GM12878 (cell line): ENCODE measurements at regions not wholly inside any gene's neighbourhood (a gene's known extent, or its start where the extent isn't known, plus 50 kb on each side); places are given as distances from the start of the nearest gene placed in this dataset.

Experiments used
- ATAC-seq: fragments of 200-7000 bp; cut with Tn5 transposase; 3 replicates; pipeline ENCODE4 v1.9.1; 2020; ENCODE audit warnings: mild to moderate bottlenecking, moderate library complexity
- BruUV-seq: library from RNA; stranded (reverse); fragments of 400-500 nt; replicated peaks from 2 replicates; lab custom pipeline; 2021; lab: Mats Ljungman, UMichigan
- CTCF ChIA-PET: fragments of 300-600 bp; sonication (Branson Sonifier 250); formaldehyde crosslinking; extraction: SDS; loops from one replicate; lab custom pipeline; 2021; ENCODE audit warnings: inconsistent platforms; lab: Yijun Ruan, JAX
- POLR2A ChIA-PET: fragments of 350-600 bp; formaldehyde crosslinking; extraction: SDS; loops from one replicate; lab custom pipeline; 2021; ENCODE audit warnings: inconsistent platforms; lab: Charles Lee
- RAD21 ChIA-PET: fragments of 300-600 bp; sonication (Branson Sonifier 250); formaldehyde crosslinking; loops from one replicate; lab custom pipeline; 2023; ENCODE audit warnings: antibody characterized with exemption; ENCODE audit not compliant: unreplicated experiment; lab: Charles Lee
- SMC1A ChIA-PET: fragments of 300-600 bp; sonication (Branson Sonifier 250); formaldehyde crosslinking; loops from one replicate; lab custom pipeline; 2023; ENCODE audit not compliant: unreplicated experiment, uncharacterized antibody; lab: Charles Lee
- DNase-seq: peaks from one replicate; pipeline ENCODE4 v3.0.0-alpha.2; 2011; ENCODE audit warnings: low read depth, low spot score
- FAIRE-seq: peaks from 3 replicates; lab custom pipeline; 2011; peaks lifted over from hg19 to GRCh38; lab: Jason Lieb, UNC
- H2AFZ ChIP-seq: 2 replicates; pipeline ENCODE4 v1.6.0; 2011; ENCODE audit warnings: low read depth, low read length, control low read depth; ENCODE audit not compliant: control insufficient read depth
- H3K27ac ChIP-seq: 2 replicates; pipeline ENCODE4 v1.5.1; 2011; ENCODE audit warnings: control low read depth; ENCODE audit not compliant: control insufficient read depth, insufficient read depth
- H3K27me3 ChIP-seq, 2 experiments: replicated peaks in 1 of 2; 2 replicates each; pipeline versions ENCODE4 v1.6.0 to v1.6.1; 2011; ENCODE audit warnings: low read length in 1 of 2; ENCODE audit not compliant: control insufficient read depth in 2 of 2, insufficient read depth in 2 of 2
- H3K36me3 ChIP-seq, 2 experiments: 2 replicates each; pipeline ENCODE4 v1.5.1; 2011; ENCODE audit warnings: low read length in 1 of 2; ENCODE audit not compliant: control insufficient read depth in 2 of 2, insufficient read depth in 2 of 2
- H3K4me1 ChIP-seq: 2 replicates; pipeline ENCODE4 v1.6.1; 2011; ENCODE audit warnings: mild to moderate bottlenecking, low read length, moderate library complexity, mixed read lengths; ENCODE audit not compliant: control insufficient read depth, insufficient read depth
- H3K4me2 ChIP-seq: 2 replicates; pipeline ENCODE4 v1.6.0; 2011; ENCODE audit warnings: control low read depth; ENCODE audit not compliant: control insufficient read depth, insufficient read depth
- H3K4me3 ChIP-seq: fragments of 200-600 bp; sonication (generic); 2 replicates; pipeline ENCODE4 v1.5.1; 2016
- H3K79me2 ChIP-seq: 2 replicates; pipeline ENCODE4 v1.6.0; 2011; ENCODE audit warnings: low read length; ENCODE audit not compliant: control insufficient read depth, insufficient read depth
- H3K9ac ChIP-seq: 2 replicates; pipeline ENCODE4 v1.8.0; 2011; ENCODE audit warnings: low read length, control low read depth, mixed read lengths; ENCODE audit not compliant: control insufficient read depth, insufficient read depth
- H3K9me3 ChIP-seq: replicated peaks from 3 replicates; pipeline ENCODE4 v1.5.1; 2011; ENCODE audit warnings: mild to moderate bottlenecking, low read length; ENCODE audit not compliant: control insufficient read depth, insufficient read depth
- H4K20me1 ChIP-seq: 2 replicates; pipeline ENCODE4 v1.6.0; 2011; ENCODE audit not compliant: control insufficient read depth, insufficient read depth
- CBX5 ChIP-seq: sonication (generic); IDR thresholded peaks from 2 replicates; pipeline ENCODE4 v1.6.1; 2016; ENCODE audit warnings: low read depth, moderate library complexity, mild to moderate bottlenecking, inconsistent platforms
- CREM ChIP-seq: IDR thresholded peaks from 2 replicates; pipeline ENCODE4 v1.6.1; 2014; ENCODE audit warnings: antibody characterized with exemption, low read depth
- IRF3 ChIP-seq: fragments of 450-650 bp; IDR thresholded peaks from 2 replicates; pipeline ENCODE4 v1.6.1; 2014; ENCODE audit warnings: mild to moderate bottlenecking
- IRF4 ChIP-seq: IDR thresholded peaks from 2 replicates; pipeline ENCODE4 v1.6.1; 2011; ENCODE audit warnings: low read depth, low read length
- MAX ChIP-seq: IDR thresholded peaks from 2 replicates; pipeline ENCODE4 v1.6.1; 2012; ENCODE audit warnings: low read depth, low read length, improper control_type of control experiment
- NFYA ChIP-seq: IDR thresholded peaks from 2 replicates; pipeline ENCODE4 v1.6.1; 2011; ENCODE audit warnings: low read depth, mild to moderate bottlenecking, low read length, improper control_type of control experiment, borderline replicate concordance
- NFYB ChIP-seq: IDR thresholded peaks from 2 replicates; pipeline ENCODE4 v1.6.1; 2011; ENCODE audit warnings: low read depth, mild to moderate bottlenecking, low read length, improper control_type of control experiment, moderate library complexity; ENCODE audit not compliant: insufficient read depth
- RAD21 ChIP-seq: IDR thresholded peaks from 2 replicates; pipeline ENCODE4 v1.6.1; 2011; ENCODE audit warnings: mild to moderate bottlenecking, low read depth, low read length, moderate library complexity; ENCODE audit not compliant: insufficient read depth
- RB1 ChIP-seq: fragments of 450-650 bp; formaldehyde crosslinking; IDR thresholded peaks from 2 replicates; pipeline ENCODE4 v1.6.1; 2017; ENCODE audit warnings: mild to moderate bottlenecking, borderline replicate concordance
- RELA ChIP-seq: fragments of 450-650 bp; IDR thresholded peaks from 2 replicates; pipeline ENCODE4 v1.8.0; 2014; ENCODE audit warnings: borderline replicate concordance; ENCODE audit not compliant: partially characterized antibody
- RFX5 ChIP-seq: IDR thresholded peaks from 2 replicates; pipeline ENCODE4 v1.6.1; 2011; ENCODE audit warnings: low read depth, low read length, improper control_type of control experiment
- SPI1 ChIP-seq: IDR thresholded peaks from 2 replicates; pipeline ENCODE4 v1.6.1; 2011; ENCODE audit warnings: low read depth, mild to moderate bottlenecking, low read length, moderate library complexity, borderline replicate concordance; ENCODE audit not compliant: insufficient read depth
- ZBTB4 ChIP-seq: fragments of 450-650 bp; formaldehyde crosslinking; IDR thresholded peaks from 2 replicates; pipeline ENCODE4 v1.4.0; 2022; ENCODE audit warnings: mild to moderate bottlenecking, moderate library complexity
- ZBTB40 ChIP-seq: fragments of 450-650 bp; IDR thresholded peaks from 2 replicates; pipeline ENCODE4 v1.6.1; 2016; ENCODE audit warnings: mild to moderate bottlenecking, moderate library complexity, borderline replicate concordance
- ZSCAN29 ChIP-seq: fragments of 450-650 bp; IDR thresholded peaks from 2 replicates; pipeline ENCODE4 v1.6.1; 2017; ENCODE audit warnings: mild to moderate bottlenecking, moderate library complexity
- WGBS: methylation state at CpG from one replicate; pipeline ENCODE4 v1.1.6; 2016; ENCODE audit warnings: low lambda C conversion rate; ENCODE audit not compliant: insufficient replicate concordance, insufficient coverage; ENCODE audit errors: missing lambda C conversion rate; 5-methylcytosine and 5-hydroxymethylcytosine counted together
- in situ Hi-C: fragments of 300-500 bp; cut with MboI; formaldehyde crosslinking; loops from 9 replicates; pipeline ENCODE4 v1.14.3; 2018; ENCODE audit warnings: mixed read lengths
- intact Hi-C: fragments of 100-400 bp; cut with micrococcal nuclease; formaldehyde crosslinking; loops from one replicate; pipeline ENCODE4 v1.14.2; 2022; ENCODE audit not compliant: unreplicated experiment

- H2AFZ ChIP-seq = no peak overlapping the region
- no peaks in the 10 kb centered on the region for H3K27me3 ChIP-seq
- H3K36me3 ChIP-seq = no peaks in the 10 kb centered on the region
- ChIA-PET RAD21 (no interaction called here), CTCF (interaction anchor here (1.0 to 1.3 kb wide), 2 partner anchors 12 to 16 kb away, joined by 3 to 4 read pairs; no protein-coding TSS in a partner anchor), SMC1A (interaction anchor here (4.1 kb wide), 1 partner anchor 80 kb away, joined by 52 read pairs; no protein-coding TSS in a partner anchor), POLR2A (no interaction called here)
- H3K27ac ChIP-seq = no peak overlapping the region
- H3K4me3 ChIP-seq = no peak overlapping the region
- FAIRE-seq (no peak), DNase-seq (no peak), ATAC-seq (no peak)
- peaks cover 34% of the 10 kb centered on the region for H3K4me1 ChIP-seq
- no peaks in the 10 kb centered on the region for H4K20me1 ChIP-seq
- intact Hi-C loops (no loop called here), in situ Hi-C loops (no loop called here)
- no TSS peak for BruUV-seq
- 88% methylated on average over 6 of the region's 6 CpGs for WGBS
- H3K9ac ChIP-seq = no peak overlapping the region
- H3K79me2 ChIP-seq = peaks cover 2% of the 10 kb centered on the region; the same call in 1 of the 2 replicates
- no peak overlapping the region for H3K4me2 ChIP-seq
- peaks cover 9% of the 10 kb centered on the region for H3K9me3 ChIP-seq
- TF ChIP-seq RB1 (no peak), ZSCAN29 (no peak), ZBTB4 (CRISPR knock-in tag) (no peak), NFYA (no peak), CBX5 (no peak), RFX5 (no peak), IRF3 (no peak), MAX (no peak), RAD21 (no peak), RELA (no peak), NFYB (no peak), CREM (no peak), IRF4 (no peak), SPI1 (no peak), ZBTB40 (no peak)
These were observed 205.7 kb downstream of the TOMM20 start for GRCh38 chr1:234922987-234923386.
